Neural cell (in vitro differentiated cells): ENCODE measurements at regions not wholly inside any gene's neighbourhood (a gene's known extent, or its start where the extent isn't known, plus 50 kb on each side); places are given as distances from the start of the nearest gene placed in this dataset.

Experiments used
- H2AFZ ChIP-seq: fragments of 200-600, 300-800 bp; sonication (generic), shearing (Covaris generic); 2 replicates; pipeline ENCODE4 v1.6.0; 2014; ENCODE audit warnings: low read depth, mild to moderate bottlenecking, antibody characterized with exemption, low read length, moderate library complexity
- H3F3A ChIP-seq: fragments of 200-600 bp; shearing (Covaris generic); 2 replicates; pipeline ENCODE4 v1.6.1; 2016; ENCODE audit warnings: mild to moderate bottlenecking, moderate library complexity, mixed read lengths, antibody characterized with exemption, low read length; ENCODE audit not compliant: insufficient read depth, poor library complexity, severe bottlenecking
- H3K27ac ChIP-seq: fragments of 200-600, 300-800 bp; sonication (generic), shearing (Covaris generic); 2 replicates; pipeline ENCODE4 v1.5.1; 2014; ENCODE audit warnings: mild to moderate bottlenecking, low read length, moderate library complexity
- H3K27me3 ChIP-seq: fragments of 300-800, 200-600 bp; sonication (generic), shearing (Covaris generic); 2 replicates; pipeline ENCODE4 v1.6.0; 2014; ENCODE audit warnings: mild to moderate bottlenecking, low read depth, low read length, moderate library complexity; ENCODE audit not compliant: insufficient read depth
- H3K36me3 ChIP-seq: fragments of 300-800, 200-600 bp; sonication (generic), shearing (Covaris generic); 2 replicates; pipeline ENCODE4 v1.5.1; 2014; ENCODE audit warnings: mild to moderate bottlenecking, antibody characterized with exemption, low read length, moderate library complexity; ENCODE audit not compliant: insufficient read depth
- H3K4me2 ChIP-seq: fragments of 300-800, 200-600 bp; sonication (generic), shearing (Covaris generic); 2 replicates; pipeline ENCODE4 v1.6.0; 2014; ENCODE audit warnings: mild to moderate bottlenecking, low read length
- H3K4me3 ChIP-seq: fragments of 300-800, 200-600 bp; sonication (generic), shearing (Covaris generic); 2 replicates; pipeline ENCODE4 v1.5.1; 2014; ENCODE audit warnings: mild to moderate bottlenecking, low read length, moderate library complexity
- H3K79me2 ChIP-seq: fragments of 200-600 bp; shearing (Covaris generic); replicated peaks from 2 replicates; pipeline ENCODE4 v1.6.0; 2014; ENCODE audit warnings: mild to moderate bottlenecking, low read length, moderate library complexity; ENCODE audit not compliant: insufficient read depth
- H3K9ac ChIP-seq: fragments of 300-800, 200-600 bp; sonication (generic), shearing (Covaris generic); 2 replicates; pipeline ENCODE4 v1.6.1; 2016; ENCODE audit warnings: mild to moderate bottlenecking, low read length, mixed read lengths
- H3K9me2 ChIP-seq: fragments of 200-600 bp; shearing (Covaris generic); 2 replicates; pipeline ENCODE4 v1.6.1; 2016; ENCODE audit warnings: mild to moderate bottlenecking, low read length, mixed read lengths; ENCODE audit not compliant: insufficient read depth
- H3K9me3 ChIP-seq: fragments of 200-600, 300-800 bp; sonication (generic), shearing (Covaris generic); 2 replicates; pipeline ENCODE4 v1.6.1; 2016; ENCODE audit warnings: mild to moderate bottlenecking, mixed run types, low read length, moderate library complexity, mixed read lengths
- H4K20me1 ChIP-seq: fragments of 200-600 bp; shearing (Covaris generic); 2 replicates; pipeline ENCODE4 v1.6.1; 2016; ENCODE audit warnings: mild to moderate bottlenecking, mixed run types; ENCODE audit not compliant: insufficient read depth
- EP300 ChIP-seq: fragments of 450-650 bp; conservative IDR thresholded peaks from 2 replicates; pipeline ENCODE4 v1.6.1; 2014; ENCODE audit warnings: antibody characterized with exemption, mild to moderate bottlenecking, moderate library complexity; ENCODE audit not compliant: poor library complexity, severe bottlenecking
- EZH2 ChIP-seq: fragments of 200-600, 300-800 bp; shearing (Covaris generic), sonication (generic); IDR thresholded peaks from 2 replicates; pipeline ENCODE4 v1.6.1; 2014; ENCODE audit warnings: antibody characterized with exemption, low read length, borderline replicate concordance, mild to moderate bottlenecking; ENCODE audit not compliant: insufficient read depth, poor library complexity, severe bottlenecking
- MXI1 ChIP-seq: fragments of 450-650 bp; conservative IDR thresholded peaks from 2 replicates; pipeline ENCODE4 v1.6.1; 2014; ENCODE audit warnings: antibody characterized with exemption, mild to moderate bottlenecking; ENCODE audit not compliant: poor library complexity, severe bottlenecking
- POLR2AphosphoS5 ChIP-seq: IDR thresholded peaks from 2 replicates; pipeline ENCODE4 v1.6.1; 2012
- RAD21 ChIP-seq: fragments of 450-650 bp; conservative IDR thresholded peaks from 2 replicates; pipeline ENCODE4 v1.6.1; 2014; ENCODE audit warnings: antibody characterized with exemption, mild to moderate bottlenecking, moderate library complexity
- REST ChIP-seq: IDR thresholded peaks from 2 replicates; pipeline ENCODE4 v1.6.1; 2012; ENCODE audit warnings: borderline replicate concordance
- SMC3 ChIP-seq: fragments of 450-650 bp; conservative IDR thresholded peaks from 2 replicates; pipeline ENCODE4 v1.6.1; 2014; ENCODE audit warnings: antibody characterized with exemption, mild to moderate bottlenecking, moderate library complexity; ENCODE audit not compliant: poor library complexity
- TAF1 ChIP-seq: IDR thresholded peaks from 2 replicates; pipeline ENCODE4 v1.6.1; 2012; ENCODE audit warnings: low read depth
- TF ChIP-seq, protein P1 (sequence below): fragments of 450-650 bp; IDR thresholded peaks from 2 replicates; pipeline ENCODE4 v1.5.1; 2014; ENCODE audit warnings: antibody characterized with exemption, mild to moderate bottlenecking, moderate library complexity; ENCODE audit not compliant: poor library complexity, severe bottlenecking

- H3K9me2 ChIP-seq, result no peaks in the 10 kb centered on the region
- H3K27me3 ChIP-seq, result no peaks in the 10 kb centered on the region
- H3K36me3 ChIP-seq, result no peaks in the 10 kb centered on the region
- no peak overlapping the region for H3K27ac ChIP-seq
- no peak overlapping the region for H3K4me3 ChIP-seq
- TF ChIP-seq REST (no peak), TAF1 (no peak), POLR2AphosphoS5 (no peak), RAD21 (no peak), EZH2 (no peak), SMC3 (no peak), MXI1 (no peak), EP300 (no peak)
- TF ChIP-seq, protein P1, sequence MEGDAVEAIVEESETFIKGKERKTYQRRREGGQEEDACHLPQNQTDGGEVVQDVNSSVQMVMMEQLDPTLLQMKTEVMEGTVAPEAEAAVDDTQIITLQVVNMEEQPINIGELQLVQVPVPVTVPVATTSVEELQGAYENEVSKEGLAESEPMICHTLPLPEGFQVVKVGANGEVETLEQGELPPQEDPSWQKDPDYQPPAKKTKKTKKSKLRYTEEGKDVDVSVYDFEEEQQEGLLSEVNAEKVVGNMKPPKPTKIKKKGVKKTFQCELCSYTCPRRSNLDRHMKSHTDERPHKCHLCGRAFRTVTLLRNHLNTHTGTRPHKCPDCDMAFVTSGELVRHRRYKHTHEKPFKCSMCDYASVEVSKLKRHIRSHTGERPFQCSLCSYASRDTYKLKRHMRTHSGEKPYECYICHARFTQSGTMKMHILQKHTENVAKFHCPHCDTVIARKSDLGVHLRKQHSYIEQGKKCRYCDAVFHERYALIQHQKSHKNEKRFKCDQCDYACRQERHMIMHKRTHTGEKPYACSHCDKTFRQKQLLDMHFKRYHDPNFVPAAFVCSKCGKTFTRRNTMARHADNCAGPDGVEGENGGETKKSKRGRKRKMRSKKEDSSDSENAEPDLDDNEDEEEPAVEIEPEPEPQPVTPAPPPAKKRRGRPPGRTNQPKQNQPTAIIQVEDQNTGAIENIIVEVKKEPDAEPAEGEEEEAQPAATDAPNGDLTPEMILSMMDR, result no peak
- H4K20me1 ChIP-seq, result no peaks in the 10 kb centered on the region
- no peaks in the 10 kb centered on the region for H3K9me3 ChIP-seq
- no peaks in the 10 kb centered on the region for H3F3A ChIP-seq
- H2AFZ ChIP-seq, result no peak overlapping the region
- no peak overlapping the region for H3K9ac ChIP-seq
- no peaks in the 10 kb centered on the region for H3K79me2 ChIP-seq
- H3K4me2 ChIP-seq, result no peak overlapping the region
Measured at GRCh38 chr2:181178823-181179412, 198.5 kb downstream of the UBE2E3 start.

GRCh38 chr2:181183878-181184542 is 203.6 kb downstream of the UBE2E3 start:
- no peak overlapping the region for H3K4me2 ChIP-seq
- H3K9me2 ChIP-seq, result no peaks in the 10 kb centered on the region
- no peak overlapping the region for H2AFZ ChIP-seq
- H3K36me3 ChIP-seq, result no peaks in the 10 kb centered on the region
- no peaks in the 10 kb centered on the region for H3K9me3 ChIP-seq
- H3K27me3 ChIP-seq, result no peaks in the 10 kb centered on the region
- no peaks in the 10 kb centered on the region for H4K20me1 ChIP-seq
- no peaks in the 10 kb centered on the region for H3F3A ChIP-seq
- H3K27ac ChIP-seq, result no peak overlapping the region
- TF ChIP-seq EZH2 (no peak), MXI1 (no peak), RAD21 (no peak), POLR2AphosphoS5 (no peak), REST (no peak), SMC3 (no peak), EP300 (no peak), TAF1 (no peak)
- TF ChIP-seq, protein P1, result no peak
- no peaks in the 10 kb centered on the region for H3K79me2 ChIP-seq
- no peak overlapping the region for H3K9ac ChIP-seq
- H3K4me3 ChIP-seq, result no peak overlapping the region
